UCSD-AML1 (cell line): ENCODE measurements at regions not wholly inside any gene's neighbourhood (a gene's known extent, or its start where the extent isn't known, plus 50 kb on each side); places are given as distances from the start of the nearest gene placed in this dataset.

ENCODE experiments used
- DNase-seq: peaks from one replicate; lab custom pipeline; 2025; ENCODE audit not compliant: unreplicated experiment; lab: John Stamatoyannopoulos, UW

DNA sequence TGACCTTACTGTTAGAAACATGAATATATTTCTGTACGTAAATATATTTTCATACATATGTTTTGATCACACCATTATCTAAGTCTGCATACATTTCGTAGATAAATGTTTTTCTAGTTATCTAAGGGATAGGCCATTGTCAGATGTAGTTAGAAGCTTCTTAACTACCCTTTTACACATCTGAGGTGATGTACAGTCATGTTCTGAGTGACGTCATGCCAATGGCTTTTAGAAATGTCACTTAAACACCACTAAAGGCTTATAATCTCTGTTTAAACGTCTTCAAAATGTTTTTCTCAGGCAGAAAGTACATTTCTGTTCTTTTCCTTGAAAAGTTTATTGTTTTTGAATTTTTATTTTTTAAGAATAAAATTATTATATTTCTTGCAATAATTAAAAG, 781.9 kb downstream of the MRPL39 start:
- DNase-seq: no peak

DNA sequence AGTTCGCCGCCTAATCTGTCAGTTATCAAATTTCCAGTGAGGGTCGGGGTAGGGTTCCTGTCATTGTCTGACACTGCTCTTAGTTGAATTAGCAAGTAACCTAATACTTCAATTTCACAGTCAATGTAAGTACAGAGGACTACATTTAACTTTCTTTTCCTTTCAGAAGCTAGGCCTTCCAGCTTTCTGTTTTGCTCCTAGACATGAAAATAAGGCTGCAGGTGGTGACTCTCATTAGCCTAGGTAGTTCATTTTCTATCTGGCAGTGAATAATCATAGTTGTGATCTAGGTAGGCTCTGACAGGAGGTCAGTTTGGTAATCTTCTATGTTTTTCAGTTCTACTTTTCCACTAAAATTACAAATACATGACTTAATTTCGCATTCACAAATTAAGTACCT, 783.1 kb downstream of the MRPL39 start:
- no peak for DNase-seq

DNA sequence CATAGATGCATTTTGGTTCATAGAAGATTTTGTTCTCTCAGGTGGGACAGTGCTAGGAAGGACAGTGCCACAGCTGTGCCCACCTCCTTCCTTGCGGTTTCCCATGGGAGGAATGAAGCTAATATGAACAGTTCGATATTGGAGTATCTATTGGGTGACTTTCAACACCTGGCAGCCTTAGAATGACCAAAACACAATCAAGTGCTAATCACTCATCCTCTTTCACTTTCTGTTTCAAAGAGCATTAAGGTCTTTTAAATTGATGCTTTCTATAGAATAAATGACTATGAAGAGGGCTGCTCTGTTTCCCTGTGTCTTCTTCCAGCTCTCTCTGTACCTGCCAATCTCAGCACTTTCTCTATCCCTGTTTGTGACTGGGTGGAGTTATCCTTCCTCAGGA, 784.0 kb downstream of the MRPL39 start:
- DNase-seq: no peak

DNA sequence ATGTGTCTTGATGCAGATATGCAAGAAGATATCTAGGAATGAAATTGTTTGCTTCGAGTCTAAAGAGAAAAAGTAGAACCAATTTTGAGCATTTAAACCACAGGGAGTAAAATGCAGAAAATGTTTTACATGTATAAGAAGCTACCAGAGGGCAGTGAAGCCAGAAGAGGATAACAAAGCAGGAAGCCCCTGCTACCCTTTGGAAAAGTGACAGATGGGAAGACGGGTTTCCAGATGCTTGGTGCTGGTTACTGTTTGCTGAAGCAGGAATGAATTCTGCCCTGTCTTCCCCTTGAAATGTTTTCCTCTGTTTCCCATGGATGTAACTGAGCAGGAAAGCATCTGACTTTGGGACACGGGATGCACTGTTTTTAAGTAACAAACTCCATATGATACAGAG, 822.2 kb downstream of the MRPL39 start:
- DNase-seq: no peak

DNA sequence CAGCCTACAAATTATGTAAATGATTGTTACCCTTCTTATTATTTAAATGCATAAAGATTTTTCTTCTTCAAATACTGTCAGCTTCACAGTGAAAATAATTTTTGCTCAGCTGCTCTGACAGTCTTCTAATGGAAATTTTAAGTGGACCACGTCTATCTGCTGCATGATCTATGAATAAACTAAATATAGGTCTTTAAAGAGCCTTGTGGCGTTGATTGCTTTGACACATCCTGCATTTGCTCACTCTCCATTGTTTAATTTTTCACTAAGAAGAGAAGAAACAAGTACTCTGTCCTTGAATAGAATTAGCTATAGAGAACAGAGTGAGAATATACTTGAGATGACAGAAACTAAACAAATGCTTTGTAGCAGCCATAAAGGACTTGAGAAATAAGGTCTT, 826.1 kb downstream of the MRPL39 start:
- DNase-seq: no peak

DNA sequence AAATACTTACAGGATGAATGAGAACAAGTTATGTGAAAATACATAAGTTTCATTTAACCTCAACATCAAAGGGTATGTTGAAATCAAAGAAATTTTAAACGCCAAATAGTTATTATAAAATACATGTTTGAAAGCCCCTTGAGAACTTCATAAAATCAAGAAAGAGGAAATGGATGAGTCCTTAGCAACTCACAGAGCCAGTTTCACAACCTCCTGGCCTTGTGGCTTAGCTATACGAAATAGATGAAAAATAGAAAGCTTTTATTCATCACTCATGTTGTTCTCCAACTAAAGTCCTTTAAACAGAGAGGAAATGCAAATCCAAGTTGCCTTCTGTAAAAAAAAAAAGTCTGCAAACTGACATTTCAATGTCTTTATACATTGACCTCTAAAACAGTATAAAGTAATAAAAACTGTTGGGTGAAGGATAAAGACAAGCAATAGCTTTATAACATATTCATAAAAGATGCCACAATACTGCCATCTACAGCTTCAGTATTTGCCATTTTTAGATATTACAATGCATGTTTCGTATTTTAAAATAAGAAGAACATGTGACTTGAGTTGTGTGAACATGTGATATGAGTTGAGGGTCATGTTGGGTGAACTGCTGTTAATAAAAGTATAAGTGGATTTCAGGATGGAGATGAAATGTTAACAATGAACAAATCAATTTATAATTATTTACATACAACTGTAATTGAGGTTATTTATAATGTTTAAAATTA, 847.8 kb downstream of the MRPL39 start:
- DNase-seq: no peak

DNA sequence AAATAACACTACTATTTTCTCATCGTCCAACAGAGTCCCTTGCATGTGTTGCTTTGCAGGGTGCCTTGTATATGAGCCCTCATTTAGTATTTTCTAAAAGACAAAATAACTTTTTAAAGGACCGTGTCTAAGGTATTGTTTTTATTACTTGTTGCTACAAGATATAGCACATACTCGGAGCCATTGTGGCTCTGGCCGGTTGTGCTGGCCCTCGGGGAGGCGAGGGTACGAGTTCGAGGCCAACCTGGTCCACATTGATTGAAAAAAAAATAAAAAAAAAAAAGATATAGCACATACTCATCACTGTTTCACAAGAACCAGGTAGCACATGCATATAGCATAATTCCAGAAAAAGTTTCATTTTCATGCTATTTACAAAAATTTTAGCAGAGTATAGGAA, 869.2 kb downstream of the MRPL39 start:
- DNase-seq: no peak

DNA sequence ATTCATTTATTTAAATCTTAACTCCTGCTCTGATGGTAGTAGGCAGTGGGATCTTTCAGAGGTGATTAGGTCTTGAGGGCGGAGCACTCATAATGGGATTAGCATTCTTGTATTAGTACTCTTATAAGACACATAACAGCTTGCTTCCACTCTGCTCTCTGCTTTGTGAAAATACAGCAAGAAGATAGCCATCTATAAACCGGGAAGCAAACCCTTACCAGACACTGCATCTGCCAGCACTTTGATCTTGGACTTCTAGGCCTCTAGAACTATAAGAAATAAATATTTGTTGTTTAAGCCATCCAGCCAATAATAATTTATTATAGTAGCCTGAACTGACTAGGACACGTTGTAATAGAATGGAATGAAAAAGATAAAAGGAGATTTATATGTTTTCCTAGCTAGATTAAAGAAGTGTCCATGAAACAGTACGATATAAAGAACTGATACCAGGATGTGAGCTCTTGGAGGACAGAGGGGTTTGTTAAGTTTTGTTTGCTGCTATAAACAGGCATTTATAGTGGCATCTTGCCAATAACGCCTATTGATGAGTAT, 869.9 kb downstream of the MRPL39 start:
- no peak for DNase-seq

DNA sequence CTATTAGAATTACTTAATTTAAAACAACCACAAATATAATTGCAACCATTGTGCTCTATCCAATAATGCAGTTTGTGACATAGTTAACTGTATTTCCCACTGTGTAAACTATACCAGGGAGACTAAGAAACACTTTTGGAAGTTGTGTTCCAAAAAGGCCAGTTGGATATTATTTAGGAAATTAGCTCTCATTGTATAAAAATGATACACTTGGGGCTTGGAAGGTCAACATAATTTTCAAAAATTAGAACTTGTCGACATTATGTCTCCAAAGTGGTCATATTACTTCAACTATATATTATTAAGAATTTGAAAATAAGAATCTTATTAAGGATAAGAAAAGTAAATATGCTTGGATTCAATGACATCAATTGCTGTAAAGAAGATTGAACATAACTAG, 876.6 kb downstream of the MRPL39 start:
- no peak for DNase-seq

DNA sequence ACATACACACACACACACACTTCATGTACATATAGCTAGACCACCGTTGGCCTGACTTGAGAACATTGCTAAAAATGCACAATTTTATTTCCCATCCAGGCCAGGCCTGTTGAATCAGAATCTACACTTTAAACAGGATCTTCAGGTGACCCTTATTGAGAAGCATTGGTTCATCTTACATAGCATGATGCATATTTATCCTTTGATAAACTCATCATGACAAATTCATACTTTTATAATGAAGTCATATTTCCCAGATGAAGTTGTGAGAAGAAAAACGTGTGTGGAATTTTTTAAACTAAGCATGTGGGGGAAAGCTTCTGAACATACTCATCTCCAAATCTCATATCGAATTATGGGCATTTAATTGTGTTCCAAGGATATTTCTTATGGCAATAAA, 877.7 kb downstream of the MRPL39 start:
- no peak for DNase-seq

DNA sequence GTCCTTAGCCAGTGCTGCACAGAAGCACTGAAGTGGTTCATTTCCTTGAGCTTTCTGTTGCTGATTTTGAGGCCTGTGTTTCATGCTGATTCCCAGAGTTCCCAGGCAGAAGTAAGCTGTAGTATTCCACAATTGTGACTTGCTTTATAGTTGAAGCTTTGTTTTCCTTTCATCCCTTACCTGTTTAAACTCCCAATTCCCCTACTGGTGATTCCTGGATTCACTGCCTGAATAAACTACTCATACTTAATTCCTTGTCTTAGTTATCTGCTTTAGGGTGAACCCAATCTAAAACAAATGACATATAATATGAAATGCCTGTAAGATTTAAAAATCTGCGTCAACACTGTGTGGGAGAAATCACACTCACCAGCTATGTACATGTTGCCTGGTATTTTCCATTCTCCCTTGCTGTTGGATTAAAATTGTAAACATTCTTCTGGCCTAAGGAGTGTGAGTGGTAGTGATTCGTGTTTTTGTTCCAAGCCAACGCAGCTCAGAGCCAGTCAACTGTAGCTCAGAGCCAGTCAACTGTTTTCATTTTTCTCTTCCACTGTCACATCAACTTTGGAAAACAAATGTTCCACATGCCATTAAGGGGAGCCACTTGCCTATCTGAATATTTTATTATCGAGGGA, 879.4 kb downstream of the MRPL39 start:
- DNase-seq: no peak

DNA sequence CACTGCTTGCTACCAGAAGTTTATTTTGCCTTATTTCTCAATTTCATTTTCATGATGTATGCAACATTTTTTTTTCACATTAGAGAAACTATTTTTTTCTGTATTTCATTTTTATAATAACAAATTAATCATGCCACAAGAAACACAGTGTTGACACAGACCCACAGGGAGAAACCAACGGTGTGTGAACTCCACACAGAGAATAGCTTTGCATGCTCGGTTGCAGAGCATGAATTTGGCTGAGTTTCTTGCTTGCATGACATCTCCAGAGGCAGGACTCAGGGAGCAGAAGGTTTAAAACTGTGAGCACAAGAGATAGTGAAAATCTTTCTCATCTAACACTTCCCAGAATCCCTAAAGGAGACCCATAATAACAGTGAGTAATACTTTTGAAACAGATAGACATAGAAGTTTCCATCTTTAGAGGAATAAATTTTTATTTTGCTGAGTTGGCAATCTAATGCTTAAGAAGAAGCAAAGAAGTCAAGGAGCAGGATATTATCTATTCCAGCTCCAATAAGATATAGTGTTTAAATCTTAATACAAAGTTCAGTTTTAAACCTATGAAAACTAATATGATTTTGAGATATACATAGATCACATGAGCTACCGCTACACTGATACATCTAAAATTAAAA, 890.9 kb downstream of the MRPL39 start:
- DNase-seq: no peak

DNA sequence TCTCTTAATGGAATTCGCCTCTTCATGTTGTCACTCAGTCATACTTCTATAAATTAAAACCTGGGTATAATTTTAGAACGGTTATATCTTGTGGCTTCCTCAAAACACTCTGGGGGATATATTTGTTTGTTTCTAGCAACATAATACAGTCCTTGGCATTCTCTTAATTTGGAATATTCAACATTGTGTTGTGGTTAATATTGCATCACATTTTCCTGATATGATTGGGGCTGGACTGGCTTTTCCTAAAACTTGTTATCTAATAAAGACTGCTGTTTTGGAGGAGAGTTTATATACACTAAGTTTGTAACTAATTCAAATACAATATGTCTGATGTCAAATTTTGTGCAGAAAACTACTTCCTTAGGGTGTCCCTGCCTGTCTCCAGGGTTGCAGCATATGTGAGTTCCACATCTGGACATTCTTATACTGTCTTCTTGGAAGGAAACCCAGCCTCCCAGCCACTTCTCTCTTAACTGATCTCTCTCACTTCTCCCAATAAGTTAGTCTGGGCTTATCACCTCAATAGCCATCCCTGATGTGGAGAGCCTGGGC, 892.6 kb downstream of the MRPL39 start:
- no peak for DNase-seq

DNA sequence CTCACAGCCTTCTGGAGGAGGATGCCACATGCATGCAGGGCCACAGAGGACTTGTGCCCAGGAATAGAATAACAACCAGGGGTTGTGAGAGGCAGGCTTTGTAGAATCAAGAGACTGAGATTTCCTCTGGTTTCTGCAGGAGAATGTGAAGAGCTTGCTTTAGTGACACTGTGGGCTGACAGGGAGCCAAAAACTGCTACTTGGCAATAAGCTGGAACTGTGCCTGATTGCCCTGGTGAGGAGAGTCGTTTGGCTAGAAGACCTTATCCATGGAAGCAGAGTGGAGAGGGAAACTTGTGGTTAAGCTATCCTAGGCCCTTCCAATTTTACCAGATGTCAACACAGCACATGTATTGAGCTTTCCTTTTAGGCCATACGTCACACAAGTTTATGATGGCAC, 902.1 kb downstream of the MRPL39 start:
- DNase-seq: no peak

DNA sequence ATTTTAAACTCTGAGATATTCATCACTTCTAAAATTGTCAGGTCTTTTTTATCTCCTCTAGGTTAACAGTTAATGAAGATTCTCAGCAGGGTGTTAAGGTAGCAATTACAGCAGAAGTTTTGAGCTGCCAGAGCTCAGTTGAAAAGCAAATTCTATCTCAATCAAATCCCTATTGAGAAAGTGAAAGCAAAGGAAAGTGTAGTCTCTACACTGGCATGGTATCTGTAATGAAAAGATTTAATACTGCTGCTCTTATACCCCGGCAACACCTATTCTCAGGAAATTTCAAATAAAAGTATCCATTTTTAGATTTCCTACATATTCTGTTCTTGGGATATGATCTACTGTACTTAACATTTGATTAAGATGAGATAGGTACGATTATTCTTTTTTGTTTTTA, 913.5 kb downstream of the MRPL39 start:
- no peak for DNase-seq

DNA sequence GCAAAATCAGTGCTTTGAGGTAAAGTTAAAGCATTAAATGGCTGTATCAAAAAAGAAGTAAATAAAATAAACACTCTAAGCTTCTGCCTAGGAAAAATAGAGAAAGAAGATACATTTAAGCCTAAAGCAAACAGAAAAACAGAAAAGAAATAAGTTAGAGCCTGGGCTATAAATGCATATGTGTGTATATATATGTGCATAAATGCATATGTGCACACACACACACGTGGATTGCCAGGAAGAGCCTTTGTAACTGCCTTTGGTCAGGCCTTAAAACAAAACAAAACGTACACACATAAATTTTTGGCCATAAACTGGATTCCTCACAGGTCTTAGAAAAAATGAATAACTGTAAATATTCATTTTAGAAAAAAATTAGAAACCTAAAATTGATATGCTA, 925.8 kb downstream of the MRPL39 start:
- no peak for DNase-seq

DNA sequence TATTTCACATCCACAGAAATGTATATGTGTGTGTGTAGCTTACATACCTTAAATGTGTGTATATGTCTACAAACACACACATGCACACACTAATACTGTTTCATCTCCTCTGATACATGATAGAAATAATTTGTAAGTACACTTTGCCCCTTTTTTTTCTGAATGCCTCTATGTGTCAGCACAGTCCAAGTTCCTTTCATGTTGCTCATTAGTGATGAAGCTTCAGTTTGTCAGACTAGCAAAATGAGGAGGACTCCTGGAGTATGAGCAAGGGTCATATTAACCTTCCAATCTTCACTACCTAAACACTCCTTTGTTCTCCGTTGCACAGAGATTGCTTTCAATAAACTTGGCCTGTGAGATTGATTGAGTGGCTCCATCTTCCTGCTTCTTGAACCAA, 935.4 kb downstream of the MRPL39 start:
- no peak for DNase-seq

DNA sequence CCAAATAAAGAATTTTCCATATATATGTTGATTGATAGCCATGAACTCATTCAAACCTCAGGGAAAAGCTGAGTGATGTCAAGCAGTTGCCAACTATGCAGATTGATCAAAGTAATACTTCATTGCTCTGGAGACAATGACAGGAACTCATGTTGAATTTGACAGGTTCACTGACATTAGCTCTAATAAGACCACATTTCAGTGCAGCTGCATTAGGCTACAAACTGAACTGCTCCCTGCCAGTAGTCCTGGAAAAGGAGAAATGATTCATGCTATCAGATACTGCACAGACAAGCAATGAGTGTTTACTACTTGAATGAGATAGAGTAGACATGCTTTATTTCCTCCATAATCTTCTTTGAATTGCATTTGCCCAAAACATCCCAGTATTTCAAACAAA, 948.4 kb downstream of the MRPL39 start:
- no peak for DNase-seq

DNA sequence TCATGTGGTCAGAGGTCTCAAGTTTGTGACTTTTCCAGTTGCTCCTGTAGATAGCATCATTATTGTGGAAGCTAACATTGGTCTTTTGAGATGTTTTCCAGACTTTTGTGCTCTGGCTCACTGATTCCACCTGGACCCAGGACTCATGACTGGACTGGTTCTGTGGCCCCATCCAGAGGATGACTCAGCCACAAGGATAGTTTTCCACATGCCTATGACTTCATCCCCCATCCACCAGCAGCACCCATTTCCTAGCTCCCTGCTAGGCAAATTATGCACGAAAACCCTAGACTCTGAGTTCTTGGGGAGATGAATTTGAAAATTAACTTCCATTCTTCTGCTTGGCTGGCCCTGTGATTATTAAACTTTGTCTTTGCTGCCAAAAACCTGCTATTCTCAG, 949.3 kb downstream of the MRPL39 start:
- no peak for DNase-seq

DNA sequence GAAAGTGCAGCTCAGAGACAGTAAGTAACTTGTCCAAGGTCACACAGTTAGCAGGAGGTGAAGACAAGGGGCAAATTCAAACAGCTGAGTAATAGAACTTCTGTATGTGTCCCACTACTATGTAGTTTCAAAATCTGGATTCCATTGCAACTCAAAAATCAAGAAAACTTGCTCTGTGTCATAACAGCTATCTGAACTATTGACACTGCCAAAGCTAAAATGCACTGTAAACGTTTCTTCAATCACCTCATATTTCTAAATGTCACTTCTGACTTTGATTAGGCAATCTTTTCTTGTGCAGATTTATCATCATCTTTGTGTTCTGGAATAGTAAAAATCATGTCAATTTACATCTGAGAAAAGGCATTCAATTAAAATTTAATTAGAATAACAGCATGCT, 957.6 kb downstream of the MRPL39 start:
- DNase-seq: no peak

DNA sequence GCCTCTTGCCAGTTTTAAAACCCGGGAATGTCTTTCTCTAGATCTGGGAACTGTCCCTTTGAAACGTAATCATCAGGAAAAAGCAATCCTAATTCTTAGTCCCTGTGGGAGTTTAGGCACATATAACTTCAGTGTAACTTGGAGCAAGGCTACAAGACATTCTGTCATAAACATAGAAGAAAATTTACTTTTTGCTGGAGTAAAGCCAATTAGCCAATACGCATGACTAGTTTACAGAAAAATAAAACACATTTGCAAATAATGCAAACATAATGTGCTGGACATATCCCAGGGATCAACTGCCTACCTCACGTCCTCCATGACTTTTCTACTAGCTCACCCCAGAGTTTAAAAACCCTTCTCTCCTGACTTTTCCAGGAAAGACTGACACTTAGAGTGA, 970.6 kb downstream of the MRPL39 start:
- DNase-seq: no peak

DNA sequence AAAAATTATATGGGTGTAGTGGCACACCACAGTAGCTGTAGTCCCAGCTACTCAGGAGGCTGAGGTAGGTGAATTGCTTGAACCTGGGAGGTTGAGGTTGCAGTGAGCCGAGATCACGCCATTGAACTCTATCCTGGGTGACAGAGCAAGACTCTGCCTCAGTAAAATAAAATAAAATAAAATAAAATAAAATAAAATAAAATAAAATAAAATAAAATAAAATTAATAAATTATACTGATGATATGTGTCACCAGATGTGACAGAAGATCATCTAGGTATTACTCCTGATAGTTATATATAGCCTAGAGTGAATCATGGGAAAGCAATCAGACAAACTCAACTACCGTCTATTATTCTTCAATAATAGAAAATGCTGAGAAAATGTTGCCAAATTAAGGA, 972.5 kb downstream of the MRPL39 start:
- DNase-seq: no peak
